ENCODE measurements at regions not wholly inside any gene's neighbourhood (a gene's known extent, or its start where the extent isn't known, plus 50 kb on each side); places are given as distances from the start of the nearest gene placed in this dataset.

DNA sequence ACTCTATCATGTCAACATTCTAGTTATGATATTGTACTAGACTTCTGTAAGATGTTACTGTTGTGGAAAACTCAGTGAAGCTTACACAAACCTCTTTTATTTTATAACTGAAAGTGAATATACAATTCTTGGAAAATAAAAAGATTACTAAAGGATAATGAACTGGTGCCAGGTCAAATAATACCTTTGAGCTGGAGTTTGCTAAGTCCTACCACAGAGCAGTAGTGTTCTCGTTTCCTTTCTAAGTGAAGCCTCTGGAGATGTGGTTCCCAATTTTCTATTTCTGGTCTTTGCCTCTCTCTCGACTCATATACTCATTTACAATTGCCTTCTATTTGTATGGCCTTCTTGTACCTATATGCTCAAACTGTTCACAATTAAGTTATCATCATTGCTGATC is 942.9 kb downstream of the SQOR start (continued):
- TF ChIP-seq, protein P1, sequence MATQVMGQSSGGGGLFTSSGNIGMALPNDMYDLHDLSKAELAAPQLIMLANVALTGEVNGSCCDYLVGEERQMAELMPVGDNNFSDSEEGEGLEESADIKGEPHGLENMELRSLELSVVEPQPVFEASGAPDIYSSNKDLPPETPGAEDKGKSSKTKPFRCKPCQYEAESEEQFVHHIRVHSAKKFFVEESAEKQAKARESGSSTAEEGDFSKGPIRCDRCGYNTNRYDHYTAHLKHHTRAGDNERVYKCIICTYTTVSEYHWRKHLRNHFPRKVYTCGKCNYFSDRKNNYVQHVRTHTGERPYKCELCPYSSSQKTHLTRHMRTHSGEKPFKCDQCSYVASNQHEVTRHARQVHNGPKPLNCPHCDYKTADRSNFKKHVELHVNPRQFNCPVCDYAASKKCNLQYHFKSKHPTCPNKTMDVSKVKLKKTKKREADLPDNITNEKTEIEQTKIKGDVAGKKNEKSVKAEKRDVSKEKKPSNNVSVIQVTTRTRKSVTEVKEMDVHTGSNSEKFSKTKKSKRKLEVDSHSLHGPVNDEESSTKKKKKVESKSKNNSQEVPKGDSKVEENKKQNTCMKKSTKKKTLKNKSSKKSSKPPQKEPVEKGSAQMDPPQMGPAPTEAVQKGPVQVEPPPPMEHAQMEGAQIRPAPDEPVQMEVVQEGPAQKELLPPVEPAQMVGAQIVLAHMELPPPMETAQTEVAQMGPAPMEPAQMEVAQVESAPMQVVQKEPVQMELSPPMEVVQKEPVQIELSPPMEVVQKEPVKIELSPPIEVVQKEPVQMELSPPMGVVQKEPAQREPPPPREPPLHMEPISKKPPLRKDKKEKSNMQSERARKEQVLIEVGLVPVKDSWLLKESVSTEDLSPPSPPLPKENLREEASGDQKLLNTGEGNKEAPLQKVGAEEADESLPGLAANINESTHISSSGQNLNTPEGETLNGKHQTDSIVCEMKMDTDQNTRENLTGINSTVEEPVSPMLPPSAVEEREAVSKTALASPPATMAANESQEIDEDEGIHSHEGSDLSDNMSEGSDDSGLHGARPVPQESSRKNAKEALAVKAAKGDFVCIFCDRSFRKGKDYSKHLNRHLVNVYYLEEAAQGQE (IDR thresholded peaks at IDR 0.05; ENCODE audit: low read depth), result no peak
- TF ChIP-seq, protein P2, sequence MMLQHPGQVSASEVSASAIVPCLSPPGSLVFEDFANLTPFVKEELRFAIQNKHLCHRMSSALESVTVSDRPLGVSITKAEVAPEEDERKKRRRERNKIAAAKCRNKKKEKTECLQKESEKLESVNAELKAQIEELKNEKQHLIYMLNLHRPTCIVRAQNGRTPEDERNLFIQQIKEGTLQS (IDR thresholded peaks at IDR 0.05), result no peak
- TF ChIP-seq POLR2AphosphoS5 (IDR thresholded peaks at IDR 0.05; ENCODE audit: low read depth, low read length) (no peak), YY1 (IDR thresholded peaks at IDR 0.05; ENCODE audit: extremely low read depth, insufficient replicate concordance, low read depth, low read length) (no peak), ELF1 (IDR thresholded peaks at IDR 0.05; ENCODE audit: borderline replicate concordance, low read depth) (no peak)

DNA sequence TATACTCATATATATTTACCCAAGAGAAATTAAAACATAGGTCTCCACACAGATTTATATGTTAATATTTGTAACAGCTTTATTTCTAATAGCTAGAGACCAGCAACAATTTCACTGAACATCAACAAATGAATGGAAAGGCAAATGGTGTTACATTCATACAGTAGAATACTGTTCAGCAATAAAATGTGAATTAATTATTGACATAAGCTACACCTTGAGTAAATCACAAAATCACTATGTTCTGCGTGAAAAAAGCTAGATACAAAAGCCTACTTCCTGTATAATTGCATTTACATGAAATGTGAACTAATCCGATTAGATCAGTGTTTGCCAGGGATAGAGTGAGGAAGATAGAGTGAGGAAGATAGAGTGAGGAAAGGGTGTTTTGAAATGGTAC is 945.7 kb downstream of the SQOR start:
- no peaks in the 10 kb centered on the region for H3K9me2 ChIP-seq (ENCODE audit: insufficient read depth)
- H3K4me3 ChIP-seq (replicated peaks in 1 of 2; ENCODE audit: low read depth in 1 of 2, low read length in 2 of 2), result no peak overlapping the region
- H2AFZ ChIP-seq (ENCODE audit: low read depth, low read length, poor library complexity, severe bottlenecking), result no peak overlapping the region
- DNase-seq (ENCODE audit: low read depth, low spot score), result no peak
- H3K9ac ChIP-seq (ENCODE audit: low read length), result no peak overlapping the region
- CTCF ChIA-PET, result no interaction called here
- peaks cover 9 to 31% of the 10 kb centered on the region in 2 experiments; a peak in 2 of 4 replicates for H3K9me3 ChIP-seq (ENCODE audit: control insufficient read depth in 1 of 2, insufficient read depth in 1 of 2, low read depth in 1 of 2, low read length in 2 of 2)
- no peaks in the 10 kb centered on the region for H4K20me1 ChIP-seq (ENCODE audit: insufficient read depth)
- H3K4me2 ChIP-seq (ENCODE audit: low read length), result no peak overlapping the region
- H3K4me1 ChIP-seq (ENCODE audit: control insufficient read depth in 1 of 2, insufficient read depth in 2 of 2, low read length in 2 of 2), result no peaks in the 10 kb centered on the region
- no peaks in the 10 kb centered on the region for H3K27me3 ChIP-seq (ENCODE audit: insufficient read depth, low read length)
- RAD21 ChIA-PET (ENCODE audit: low non-redundant PET in 1 of 2, low total read pairs in 2 of 2, uncharacterized antibody in 2 of 2, unreplicated experiment in 2 of 2), result no interaction called here
- H3K27ac ChIP-seq (ENCODE audit: low read depth, low read length), result no peak overlapping the region
- H3K79me2 ChIP-seq (ENCODE audit: insufficient read depth, low read length), result no peaks in the 10 kb centered on the region
- no peaks in the 10 kb centered on the region for H3K36me3 ChIP-seq (ENCODE audit: control insufficient read depth in 1 of 2, insufficient read depth in 2 of 2, low read length in 2 of 2)
- intact Hi-C loops (cut with micrococcal nuclease), result no loop called here
- no TSS peak for BruUV-seq (replicated peaks)
- POLR2A ChIA-PET, result no interaction called here
- ATAC-seq, result no peak
- no peak for TF ChIP-seq CEBPB (IDR thresholded peaks at IDR 0.05; ENCODE audit: low read depth)
- TF ChIP-seq TCF7L2 (IDR thresholded peaks at IDR 0.05; ENCODE audit: borderline replicate concordance, extremely low read depth, insufficient read depth, insufficient read length), result no peak
- no peak for TF ChIP-seq SP1 (IDR thresholded peaks at IDR 0.05; ENCODE audit: low read depth)
- no peak for TF ChIP-seq EZH2phosphoT487 (IDR thresholded peaks at IDR 0.05; ENCODE audit: borderline replicate concordance)
- no peak for TF ChIP-seq YY1 (IDR thresholded peaks at IDR 0.05; ENCODE audit: extremely low read depth, insufficient replicate concordance, low read depth, low read length)
- no peak for TF ChIP-seq EGR1 (IDR thresholded peaks at IDR 0.05; ENCODE audit: low read depth)
- no peak for TF ChIP-seq ZNF274 (IDR thresholded peaks at IDR 0.05; ENCODE audit: low read depth, low read length)
- TF ChIP-seq ELF1 (IDR thresholded peaks at IDR 0.05; ENCODE audit: borderline replicate concordance, low read depth), result no peak
- TF ChIP-seq RAD21 (IDR thresholded peaks at IDR 0.05; ENCODE audit: low read depth), result no peak
- TF ChIP-seq, protein P3, sequence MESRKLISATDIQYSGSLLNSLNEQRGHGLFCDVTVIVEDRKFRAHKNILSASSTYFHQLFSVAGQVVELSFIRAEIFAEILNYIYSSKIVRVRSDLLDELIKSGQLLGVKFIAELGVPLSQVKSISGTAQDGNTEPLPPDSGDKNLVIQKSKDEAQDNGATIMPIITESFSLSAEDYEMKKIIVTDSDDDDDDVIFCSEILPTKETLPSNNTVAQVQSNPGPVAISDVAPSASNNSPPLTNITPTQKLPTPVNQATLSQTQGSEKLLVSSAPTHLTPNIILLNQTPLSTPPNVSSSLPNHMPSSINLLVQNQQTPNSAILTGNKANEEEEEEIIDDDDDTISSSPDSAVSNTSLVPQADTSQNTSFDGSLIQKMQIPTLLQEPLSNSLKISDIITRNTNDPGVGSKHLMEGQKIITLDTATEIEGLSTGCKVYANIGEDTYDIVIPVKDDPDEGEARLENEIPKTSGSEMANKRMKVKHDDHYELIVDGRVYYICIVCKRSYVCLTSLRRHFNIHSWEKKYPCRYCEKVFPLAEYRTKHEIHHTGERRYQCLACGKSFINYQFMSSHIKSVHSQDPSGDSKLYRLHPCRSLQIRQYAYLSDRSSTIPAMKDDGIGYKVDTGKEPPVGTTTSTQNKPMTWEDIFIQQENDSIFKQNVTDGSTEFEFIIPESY (IDR thresholded peaks at IDR 0.05; ENCODE audit: extremely low read depth, insufficient replicate concordance, low read length), result no peak
- TF ChIP-seq, protein P4, sequence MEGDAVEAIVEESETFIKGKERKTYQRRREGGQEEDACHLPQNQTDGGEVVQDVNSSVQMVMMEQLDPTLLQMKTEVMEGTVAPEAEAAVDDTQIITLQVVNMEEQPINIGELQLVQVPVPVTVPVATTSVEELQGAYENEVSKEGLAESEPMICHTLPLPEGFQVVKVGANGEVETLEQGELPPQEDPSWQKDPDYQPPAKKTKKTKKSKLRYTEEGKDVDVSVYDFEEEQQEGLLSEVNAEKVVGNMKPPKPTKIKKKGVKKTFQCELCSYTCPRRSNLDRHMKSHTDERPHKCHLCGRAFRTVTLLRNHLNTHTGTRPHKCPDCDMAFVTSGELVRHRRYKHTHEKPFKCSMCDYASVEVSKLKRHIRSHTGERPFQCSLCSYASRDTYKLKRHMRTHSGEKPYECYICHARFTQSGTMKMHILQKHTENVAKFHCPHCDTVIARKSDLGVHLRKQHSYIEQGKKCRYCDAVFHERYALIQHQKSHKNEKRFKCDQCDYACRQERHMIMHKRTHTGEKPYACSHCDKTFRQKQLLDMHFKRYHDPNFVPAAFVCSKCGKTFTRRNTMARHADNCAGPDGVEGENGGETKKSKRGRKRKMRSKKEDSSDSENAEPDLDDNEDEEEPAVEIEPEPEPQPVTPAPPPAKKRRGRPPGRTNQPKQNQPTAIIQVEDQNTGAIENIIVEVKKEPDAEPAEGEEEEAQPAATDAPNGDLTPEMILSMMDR (IDR thresholded peaks at IDR 0.05 in 2 of 3, conservative IDR thresholded peaks at IDR 0.05 in 1 of 3; ENCODE audit: borderline replicate concordance in 1 of 3, insufficient read depth in 1 of 3, low read depth in 2 of 3, low read length in 2 of 3), result no peak
- no peak for TF ChIP-seq POLR2A (IDR thresholded peaks at IDR 0.05; ENCODE audit: borderline replicate concordance, extremely low read depth, insufficient read depth, insufficient read length)
- no peak for TF ChIP-seq ZFX (IDR thresholded peaks at IDR 0.05)
- no peak for TF ChIP-seq FOSL1 (IDR thresholded peaks at IDR 0.05; ENCODE audit: low read depth)
- no peak for TF ChIP-seq EZH2 (IDR thresholded peaks at IDR 0.05)
- TF ChIP-seq, protein P5, sequence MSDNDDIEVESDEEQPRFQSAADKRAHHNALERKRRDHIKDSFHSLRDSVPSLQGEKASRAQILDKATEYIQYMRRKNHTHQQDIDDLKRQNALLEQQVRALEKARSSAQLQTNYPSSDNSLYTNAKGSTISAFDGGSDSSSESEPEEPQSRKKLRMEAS (IDR thresholded peaks at IDR 0.05), result no peak

All from HCT116 (cell line).